Thyroid gland (tissue), 4 donors: ENCODE measurements at regions not wholly inside any gene's neighbourhood (a gene's known extent, or its start where the extent isn't known, plus 50 kb on each side); places are given as distances from the start of the nearest gene placed in this dataset.

ENCODE experiments used
- POLR2A ChIP-seq, 2 donors: fragments of 450-650 bp; IDR thresholded peaks; one replicate each; pipeline ENCODE4 v1.6.1; 2017; ENCODE audit warnings: antibody characterized with exemption in 2 of 2, mild to moderate bottlenecking in 2 of 2, moderate library complexity in 1 of 2
- TF ChIP-seq, protein P1 (sequence below), 6 experiments: fragments of 200-600 bp in 3 of 6; fragments of 450-650 bp in 3 of 6; sonication (generic) in 3 of 6; IDR thresholded peaks; one replicate each; pipeline ENCODE4 v1.5.1; 2016 to 2019; ENCODE audit warnings: antibody characterized with exemption in 6 of 6, mild to moderate bottlenecking in 2 of 6, inconsistent platforms in 1 of 6, moderate library complexity in 1 of 6

DNA sequence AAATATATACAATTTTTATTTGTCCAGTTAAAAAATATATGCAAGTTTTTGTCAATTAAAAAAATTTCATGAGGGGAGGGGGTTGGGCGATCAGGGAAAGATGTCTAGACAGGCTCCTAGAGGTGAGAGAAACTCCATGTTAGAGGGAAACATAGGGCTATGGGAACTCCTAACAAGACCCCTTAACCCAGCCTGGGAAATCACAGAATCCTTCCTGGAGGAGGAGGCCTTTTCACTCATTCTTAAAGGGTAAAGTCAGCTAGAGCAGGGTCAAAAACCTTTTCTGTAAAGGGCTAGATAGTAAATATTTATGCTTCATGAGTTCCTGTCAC is 75.9 kb upstream of the PTPN1 start:
- TF ChIP-seq, protein P1, sequence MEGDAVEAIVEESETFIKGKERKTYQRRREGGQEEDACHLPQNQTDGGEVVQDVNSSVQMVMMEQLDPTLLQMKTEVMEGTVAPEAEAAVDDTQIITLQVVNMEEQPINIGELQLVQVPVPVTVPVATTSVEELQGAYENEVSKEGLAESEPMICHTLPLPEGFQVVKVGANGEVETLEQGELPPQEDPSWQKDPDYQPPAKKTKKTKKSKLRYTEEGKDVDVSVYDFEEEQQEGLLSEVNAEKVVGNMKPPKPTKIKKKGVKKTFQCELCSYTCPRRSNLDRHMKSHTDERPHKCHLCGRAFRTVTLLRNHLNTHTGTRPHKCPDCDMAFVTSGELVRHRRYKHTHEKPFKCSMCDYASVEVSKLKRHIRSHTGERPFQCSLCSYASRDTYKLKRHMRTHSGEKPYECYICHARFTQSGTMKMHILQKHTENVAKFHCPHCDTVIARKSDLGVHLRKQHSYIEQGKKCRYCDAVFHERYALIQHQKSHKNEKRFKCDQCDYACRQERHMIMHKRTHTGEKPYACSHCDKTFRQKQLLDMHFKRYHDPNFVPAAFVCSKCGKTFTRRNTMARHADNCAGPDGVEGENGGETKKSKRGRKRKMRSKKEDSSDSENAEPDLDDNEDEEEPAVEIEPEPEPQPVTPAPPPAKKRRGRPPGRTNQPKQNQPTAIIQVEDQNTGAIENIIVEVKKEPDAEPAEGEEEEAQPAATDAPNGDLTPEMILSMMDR (IDR thresholded peaks at IDR 0.05): no peak
- TF ChIP-seq POLR2A (IDR thresholded peaks at IDR 0.05): no peak
